Mesenchymal stem cell (in vitro differentiated cells and primary cell): ENCODE measurements at regions not wholly inside any gene's neighbourhood (a gene's known extent, or its start where the extent isn't known, plus 50 kb on each side); places are given as distances from the start of the nearest gene placed in this dataset.

Source experiments
- DNase-seq: peaks from one replicate; pipeline ENCODE4 v3.0.0-alpha.2; 2013
- H2AFZ ChIP-seq: one replicate; pipeline ENCODE4 v1.6.1; 2013; ENCODE audit warnings: low read depth, mild to moderate bottlenecking, control low read depth, inconsistent platforms, low read length, moderate library complexity
- H2AK5ac ChIP-seq: 2 replicates; pipeline ENCODE4 v1.6.1; 2013; ENCODE audit warnings: low read length, moderate library complexity, mild to moderate bottlenecking, inconsistent platforms; ENCODE audit not compliant: severe bottlenecking
- H2BK120ac ChIP-seq: one replicate; pipeline ENCODE4 v1.6.1; 2013; ENCODE audit warnings: low read depth, mild to moderate bottlenecking, inconsistent platforms, low read length, moderate library complexity
- H2BK12ac ChIP-seq, 2 experiments: one replicate each; pipeline ENCODE4 v1.6.1; 2013; ENCODE audit warnings: inconsistent platforms in 2 of 2, low read length in 2 of 2, mild to moderate bottlenecking in 2 of 2, moderate library complexity in 2 of 2, control low read depth in 1 of 2
- H2BK15ac ChIP-seq: one replicate; pipeline ENCODE4 v1.6.1; 2013; ENCODE audit warnings: mild to moderate bottlenecking, low read depth, inconsistent platforms; ENCODE audit not compliant: poor library complexity, severe bottlenecking
- H2BK5ac ChIP-seq: 2 replicates; pipeline ENCODE4 v1.6.1; 2013; ENCODE audit warnings: low read depth, mild to moderate bottlenecking, low read length, control low read depth, inconsistent platforms; ENCODE audit not compliant: poor library complexity, severe bottlenecking
- H3K14ac ChIP-seq, 2 experiments: one replicate each; pipeline ENCODE4 v1.6.1; 2013; ENCODE audit warnings: inconsistent platforms in 2 of 2, low read length in 2 of 2, control low read depth in 1 of 2, mild to moderate bottlenecking in 1 of 2, moderate library complexity in 1 of 2
- H3K18ac ChIP-seq, 2 experiments: one replicate each; pipeline ENCODE4 v1.6.1; 2013; ENCODE audit warnings: inconsistent platforms in 2 of 2, low read length in 2 of 2, control low read depth in 1 of 2, low read depth in 1 of 2, mild to moderate bottlenecking in 1 of 2
- H3K23ac ChIP-seq, 2 experiments: one replicate each; pipeline ENCODE4 v1.6.1; 2013; ENCODE audit warnings: inconsistent platforms in 2 of 2, low read length in 2 of 2, mild to moderate bottlenecking in 2 of 2, moderate library complexity in 2 of 2, control low read depth in 1 of 2
- H3K27ac ChIP-seq: 2 replicates; pipeline ENCODE4 v1.5.1; 2013; ENCODE audit warnings: mild to moderate bottlenecking, moderate library complexity, low read length, control low read depth, inconsistent platforms; ENCODE audit not compliant: poor library complexity, severe bottlenecking
- H3K27me3 ChIP-seq, 2 experiments: 2 replicates each; pipeline versions ENCODE4 v1.6.1 to v1.7.0; 2013; ENCODE audit warnings: low read length in 2 of 2, mild to moderate bottlenecking in 2 of 2, moderate library complexity in 2 of 2, control low read depth in 1 of 2, inconsistent platforms in 1 of 2; ENCODE audit not compliant: control insufficient read depth in 1 of 2, insufficient read depth in 1 of 2
- H3K36me3 ChIP-seq, 2 experiments: 2 replicates each; pipeline versions ENCODE4 v1.6.1 to v1.7.0; 2013; ENCODE audit warnings: low read length in 2 of 2, control low read depth in 1 of 2, inconsistent platforms in 1 of 2, low read depth in 1 of 2, mild to moderate bottlenecking in 1 of 2; ENCODE audit not compliant: insufficient read depth in 2 of 2, control insufficient read depth in 1 of 2
- H3K4ac ChIP-seq, 2 experiments: one replicate each; pipeline ENCODE4 v1.6.1; 2013; ENCODE audit warnings: inconsistent platforms in 2 of 2, low read length in 2 of 2, mild to moderate bottlenecking in 2 of 2, moderate library complexity in 2 of 2, control low read depth in 1 of 2, low read depth in 1 of 2
- H3K4me1 ChIP-seq: 2 replicates; pipeline ENCODE4 v1.6.1; 2013; ENCODE audit warnings: low read depth, low read length, control low read depth; ENCODE audit not compliant: control insufficient read depth, insufficient read depth
- H3K4me2 ChIP-seq: 2 replicates; pipeline ENCODE4 v1.6.1; 2013; ENCODE audit warnings: low read length, mild to moderate bottlenecking, inconsistent platforms; ENCODE audit not compliant: poor library complexity, severe bottlenecking
- H3K4me3 ChIP-seq, 2 experiments: 2 replicates each; pipeline versions ENCODE4 v1.5.1 to v1.7.0; 2013; ENCODE audit warnings: low read length in 2 of 2, mild to moderate bottlenecking in 2 of 2, control low read depth in 1 of 2, low read depth in 1 of 2; ENCODE audit not compliant: insufficient read depth in 1 of 2
- H3K79me1 ChIP-seq: replicated peaks from 2 replicates; pipeline ENCODE4 v1.6.1; 2013; ENCODE audit warnings: mild to moderate bottlenecking, control low read depth, low read length, inconsistent platforms; ENCODE audit not compliant: poor library complexity, severe bottlenecking
- H3K9ac ChIP-seq: 2 replicates; pipeline ENCODE4 v1.7.0; 2013; ENCODE audit warnings: mild to moderate bottlenecking, low read length, moderate library complexity
- H3K9me3 ChIP-seq: 2 replicates; pipeline ENCODE4 v1.7.0; 2013; ENCODE audit warnings: mild to moderate bottlenecking, low read length; ENCODE audit not compliant: control insufficient read depth
- H4K8ac ChIP-seq: one replicate; pipeline ENCODE4 v1.6.1; 2013; ENCODE audit warnings: inconsistent platforms, mild to moderate bottlenecking, low read length, moderate library complexity
- H4K91ac ChIP-seq: one replicate; pipeline ENCODE4 v1.6.1; 2013; ENCODE audit warnings: mild to moderate bottlenecking, low read length, inconsistent platforms
- WGBS: methylation state at CpG from one replicate; pipeline ENCODE4 v1.1.7; 2013; ENCODE audit warnings: mixed read lengths; 5-methylcytosine and 5-hydroxymethylcytosine counted together

GRCh38 chr12:90152897-90153624 is 444.4 kb upstream of the ATP2B1 start:
- no peaks in the 10 kb centered on the region for H3K79me1 ChIP-seq
- peak overlapping the region in 1 of 2 experiments; percentile 5 for H3K14ac ChIP-seq
- H2AFZ ChIP-seq = peak overlapping the region; percentile 30
- no peak overlapping the region for H3K4me3 ChIP-seq
- H3K9ac ChIP-seq = no peak overlapping the region
- H3K23ac ChIP-seq = no peak overlapping the region
- peak; percentile 24 for DNase-seq
- H3K18ac ChIP-seq = no peak overlapping the region
- H2BK5ac ChIP-seq = no peak overlapping the region
- H4K91ac ChIP-seq = no peak overlapping the region
- 62% methylated on average over 10 of the region's 10 CpGs for WGBS
- no peak overlapping the region for H3K4me2 ChIP-seq
- no peak overlapping the region for H2BK120ac ChIP-seq
- no peaks in the 10 kb centered on the region for H3K36me3 ChIP-seq
- H2BK15ac ChIP-seq = no peak overlapping the region
- H4K8ac ChIP-seq = peak overlapping the region; percentile 27
- no peak overlapping the region for H2BK12ac ChIP-seq
- H3K9me3 ChIP-seq = no peaks in the 10 kb centered on the region
- no peak overlapping the region for H3K27ac ChIP-seq
- no peaks in the 10 kb centered on the region for H3K27me3 ChIP-seq
- H3K4me1 ChIP-seq = no peaks in the 10 kb centered on the region
- no peak overlapping the region for H3K4ac ChIP-seq
- H2AK5ac ChIP-seq = no peak overlapping the region

GRCh38 chr12:90151491-90152015 is 442.9 kb upstream of the ATP2B1 start:
- 92% methylated on average over 3 of the region's 3 CpGs for WGBS
- Histone ChIP-seq H2BK12ac (no peak overlapping the region), H3K4ac (no peak overlapping the region), H2BK5ac (no peak overlapping the region), H4K8ac (peak overlapping the region; percentile 23), H3K9ac (no peak overlapping the region), H3K27me3 (no peaks in the 10 kb centered on the region), H4K91ac (no peak overlapping the region), H3K4me3 (no peak overlapping the region), H2BK120ac (no peak overlapping the region), H3K79me1 (no peaks in the 10 kb centered on the region), H2AK5ac (no peak overlapping the region), H3K23ac (no peak overlapping the region), H3K4me2 (no peak overlapping the region), H2BK15ac (no peak overlapping the region), H3K27ac (no peak overlapping the region), H3K36me3 (no peaks in the 10 kb centered on the region), H2AFZ (no peak overlapping the region), H3K18ac (peak overlapping the region; percentile 22 to 43), H3K4me1 (no peaks in the 10 kb centered on the region), H3K14ac (no peak overlapping the region), H3K9me3 (no peaks in the 10 kb centered on the region)
- no peak for DNase-seq

- Histone ChIP-seq H3K9me3 (no peaks in the 10 kb centered on the region), H2BK12ac (no peak overlapping the region), H3K18ac (no peak overlapping the region), H3K36me3 (no peaks in the 10 kb centered on the region), H2BK15ac (no peak overlapping the region), H4K91ac (no peak overlapping the region), H3K4ac (no peak overlapping the region), H4K8ac (no peak overlapping the region), H3K79me1 (no peaks in the 10 kb centered on the region), H3K4me3 (no peak overlapping the region), H3K9ac (no peak overlapping the region), H2AK5ac (no peak overlapping the region), H3K4me1 (no peaks in the 10 kb centered on the region), H3K4me2 (no peak overlapping the region), H3K14ac (no peak overlapping the region), H3K27ac (no peak overlapping the region), H2AFZ (no peak overlapping the region), H3K27me3 (no peaks in the 10 kb centered on the region), H2BK5ac (no peak overlapping the region), H2BK120ac (no peak overlapping the region), H3K23ac (no peak overlapping the region)
- no CpG with 5 or more reads among the region's 1 CpG for WGBS
- no peak for DNase-seq
These were observed 440.8 kb upstream of the ATP2B1 start for GRCh38 chr12:90149453-90149852.

GRCh38 chr12:90129366-90130030 is 420.9 kb upstream of the ATP2B1 start:
- Histone ChIP-seq H2AK5ac (no peak overlapping the region), H3K79me1 (no peaks in the 10 kb centered on the region), H4K91ac (no peak overlapping the region), H2AFZ (no peak overlapping the region), H3K23ac (no peak overlapping the region), H2BK5ac (no peak overlapping the region), H4K8ac (no peak overlapping the region), H2BK120ac (no peak overlapping the region), H3K14ac (no peak overlapping the region), H3K4me1 (no peaks in the 10 kb centered on the region), H3K36me3 (no peaks in the 10 kb centered on the region), H2BK12ac (no peak overlapping the region), H3K4me2 (no peak overlapping the region), H3K9ac (no peak overlapping the region), H3K4ac (no peak overlapping the region), H3K4me3 (no peak overlapping the region), H3K27me3 (no peaks in the 10 kb centered on the region), H3K27ac (no peak overlapping the region), H2BK15ac (no peak overlapping the region), H3K9me3 (peaks cover 5% of the 10 kb centered on the region), H3K18ac (no peak overlapping the region)
- WGBS = 100% methylated on average over 1 of the region's 4 CpGs
- no peak for DNase-seq
